EH (cell line): ENCODE measurements at regions not wholly inside any gene's neighbourhood (a gene's known extent, or its start where the extent isn't known, plus 50 kb on each side); places are given as distances from the start of the nearest gene placed in this dataset.
"Not testable (repeated sequence)": the region's sequence is repeated elsewhere in the genome, so short reads cannot be mapped to it uniquely, and the experiment has no call there.

Source experiments
- DNase-seq: peaks from one replicate; pipeline ENCODE4 v3.0.0-alpha.2; 2015; ENCODE audit warnings: low read depth

DNA sequence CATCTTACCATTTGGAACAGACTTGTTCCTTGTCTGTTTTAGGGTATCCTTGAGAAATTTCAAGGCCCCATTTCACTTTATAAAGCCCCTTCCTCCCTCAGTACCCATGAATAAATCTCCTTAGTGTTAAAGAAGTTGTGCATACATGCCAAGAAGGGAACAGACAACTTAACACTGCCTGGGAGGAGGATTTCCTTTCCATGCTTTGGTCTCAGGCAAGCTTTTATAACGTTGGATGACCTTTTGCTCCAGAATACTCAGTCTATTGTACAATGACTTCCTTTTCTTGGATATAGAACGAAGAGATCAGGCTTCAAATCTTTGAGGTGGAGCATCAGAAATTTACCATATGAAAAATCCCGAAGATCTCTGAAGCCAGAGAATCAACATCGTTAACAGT is 551.4 kb downstream of the PRKD1 start:
- no peak for DNase-seq

DNA sequence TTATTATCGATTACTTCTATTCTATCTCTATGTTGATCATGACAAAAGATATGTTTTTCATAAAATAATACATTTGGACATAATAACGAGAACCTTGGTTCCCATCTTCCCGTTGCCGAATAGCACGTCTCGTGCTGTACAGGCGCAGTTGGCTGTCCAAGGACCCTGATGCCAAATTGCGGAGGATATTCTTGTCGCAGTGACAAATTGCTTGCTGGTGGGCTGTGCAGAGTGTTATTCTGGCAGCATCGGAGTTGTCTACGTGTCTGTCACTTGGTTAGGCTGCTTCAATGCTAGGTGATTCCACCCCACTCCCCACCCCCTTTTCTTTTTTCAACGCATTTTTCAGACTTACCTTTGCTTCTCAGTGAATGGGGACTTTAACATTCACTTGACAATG is 546.8 kb downstream of the PRKD1 start:
- DNase-seq, result no peak

DNA sequence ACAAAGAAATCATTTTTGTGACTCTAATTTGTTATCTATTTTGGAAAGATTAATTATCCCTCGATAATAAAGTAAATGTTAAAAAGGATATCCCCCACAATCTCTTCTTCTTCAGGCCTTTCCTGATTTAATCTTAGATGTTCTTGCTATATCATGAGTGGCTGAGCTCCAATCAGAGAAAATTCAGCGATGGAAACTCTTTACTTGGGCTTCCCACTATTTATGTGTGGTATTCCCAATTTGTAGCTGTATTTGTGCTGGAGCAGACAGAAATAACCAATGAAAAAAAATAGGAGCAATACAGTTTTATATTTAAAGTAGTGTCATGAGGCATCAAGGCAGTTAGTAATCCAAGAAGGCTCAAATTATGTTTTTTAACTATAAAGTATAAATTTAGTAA is 539.1 kb downstream of the PRKD1 start:
- no peak for DNase-seq

DNA sequence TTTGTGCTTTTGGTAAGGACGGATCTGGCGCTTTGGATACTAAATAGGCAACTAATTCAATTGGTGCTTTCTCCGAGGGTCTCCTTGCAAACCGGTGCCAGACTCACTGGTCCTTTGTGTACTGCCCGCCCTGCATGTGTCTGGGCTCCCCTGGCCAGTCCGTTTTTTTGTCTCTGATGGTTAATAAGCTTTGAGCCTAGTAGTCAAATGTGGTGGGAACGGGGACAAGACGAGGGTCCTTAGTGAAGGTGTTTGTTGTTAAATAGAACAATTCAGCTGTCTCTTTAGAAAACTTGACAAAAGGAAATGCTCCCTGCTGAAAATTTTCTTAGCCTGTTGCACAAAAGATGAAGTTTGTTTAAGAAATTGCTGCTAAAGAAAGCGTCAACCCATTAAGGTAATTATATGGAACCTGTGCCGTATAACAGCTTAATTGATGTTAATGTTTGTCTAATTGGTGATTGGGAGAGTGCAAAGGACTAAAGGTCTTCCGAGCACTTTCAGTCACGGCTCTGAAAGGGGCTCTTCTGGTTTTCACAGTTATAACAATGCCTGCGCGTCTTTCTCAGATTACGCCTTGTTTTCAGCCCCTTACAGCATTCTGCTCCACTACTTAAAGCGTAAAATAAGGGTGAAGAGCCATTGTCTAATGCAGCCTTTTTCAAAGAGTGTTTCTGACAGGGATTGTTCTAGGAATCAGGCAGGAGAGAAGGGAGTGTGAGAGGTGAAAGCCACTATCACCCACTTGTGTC is 537.4 kb downstream of the PRKD1 start:
- DNase-seq, result no peak

DNA sequence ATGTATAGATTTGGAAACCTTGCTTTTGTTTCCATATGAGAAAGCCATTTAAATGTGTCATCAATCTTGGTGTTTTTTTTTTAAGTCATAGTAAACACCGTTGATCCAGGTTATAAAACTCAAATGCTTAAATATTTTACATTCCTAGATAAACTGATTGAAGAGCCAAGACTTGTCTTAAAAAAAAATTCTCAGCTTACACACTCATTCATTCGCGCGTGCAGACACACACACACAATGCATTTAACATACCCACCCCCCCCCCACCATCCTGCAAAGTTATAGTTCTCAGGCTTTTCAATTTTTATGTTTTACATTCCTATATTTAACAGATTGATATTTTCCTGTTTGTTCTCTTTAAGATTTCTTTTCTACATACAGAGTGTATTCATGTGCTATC is 536.4 kb downstream of the PRKD1 start:
- no peak for DNase-seq

DNA sequence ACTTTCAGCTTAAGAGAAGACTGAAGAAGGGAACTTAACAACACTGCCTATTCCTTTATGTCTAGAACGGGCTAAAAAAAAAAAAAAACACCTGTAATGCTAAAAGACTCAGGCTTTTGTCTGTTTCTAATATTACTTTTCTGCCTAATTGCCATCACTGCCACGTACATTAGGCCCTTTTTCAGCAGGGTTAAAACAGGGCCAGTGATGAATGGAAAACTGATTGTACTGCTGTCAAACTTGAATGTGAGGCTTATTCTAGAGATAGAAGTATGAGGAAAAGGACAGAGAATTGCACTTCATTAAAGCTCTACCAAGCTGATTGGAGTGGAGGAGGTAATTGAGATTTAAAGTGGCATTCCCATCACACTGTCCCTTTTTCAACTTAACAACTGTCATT is 535.8 kb downstream of the PRKD1 start:
- no peak for DNase-seq

DNA sequence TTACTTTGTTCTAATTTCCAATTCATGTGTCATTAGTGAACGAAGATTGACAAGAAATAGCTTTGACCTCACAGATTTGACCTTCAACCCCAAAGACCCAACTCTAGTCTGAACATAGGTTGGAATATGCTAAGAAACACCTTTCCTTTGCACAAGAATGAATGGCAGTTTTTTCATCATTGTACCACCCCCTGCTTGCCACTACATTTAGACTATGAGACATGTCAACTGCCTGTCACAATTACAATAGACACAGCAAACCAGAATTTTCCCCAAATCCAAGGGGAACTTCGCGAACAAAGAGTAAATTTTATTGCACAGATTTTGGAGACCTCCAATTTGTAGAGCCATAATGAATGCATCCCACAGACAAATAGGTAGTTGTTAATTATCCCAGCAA is 535.4 kb downstream of the PRKD1 start:
- DNase-seq, result no peak

DNA sequence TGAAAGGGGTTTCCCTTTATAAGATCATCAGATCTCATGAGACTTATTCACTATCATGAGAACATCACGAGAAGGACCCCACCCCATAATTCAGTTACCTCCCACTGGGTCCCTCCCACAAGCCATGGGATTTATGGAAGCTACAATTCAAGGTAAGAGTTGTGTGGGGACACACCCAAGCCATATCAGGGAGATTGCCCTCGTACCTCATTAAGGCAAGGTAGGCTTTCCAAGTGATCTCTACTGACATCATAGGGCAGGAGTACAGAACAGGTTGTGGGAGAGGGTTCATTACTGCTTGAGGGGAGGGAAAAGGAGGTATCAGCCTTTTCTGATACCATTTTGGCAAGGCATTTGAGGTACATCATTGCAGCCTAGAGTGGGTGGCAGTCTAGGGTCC is 524.6 kb downstream of the PRKD1 start:
- DNase-seq, result no peak

DNA sequence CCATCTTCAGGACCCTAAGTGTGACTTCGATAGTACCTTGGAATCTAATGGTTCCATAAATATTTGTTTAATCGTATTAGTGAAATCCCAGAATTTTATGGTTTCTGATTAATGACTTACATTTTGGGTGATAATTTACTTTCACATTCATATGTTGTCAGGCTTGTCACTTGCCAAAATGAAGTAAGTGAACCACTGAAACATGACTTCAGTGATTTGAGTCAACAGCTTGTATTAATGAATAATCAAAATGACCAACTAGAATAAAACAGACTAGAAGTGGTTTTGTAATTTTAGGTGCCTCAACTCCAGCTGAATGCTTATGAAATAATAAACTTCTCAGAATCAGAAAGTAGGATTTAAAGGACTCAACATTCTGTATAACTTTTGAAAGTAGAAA is 517.1 kb downstream of the PRKD1 start:
- no peak for DNase-seq

DNA sequence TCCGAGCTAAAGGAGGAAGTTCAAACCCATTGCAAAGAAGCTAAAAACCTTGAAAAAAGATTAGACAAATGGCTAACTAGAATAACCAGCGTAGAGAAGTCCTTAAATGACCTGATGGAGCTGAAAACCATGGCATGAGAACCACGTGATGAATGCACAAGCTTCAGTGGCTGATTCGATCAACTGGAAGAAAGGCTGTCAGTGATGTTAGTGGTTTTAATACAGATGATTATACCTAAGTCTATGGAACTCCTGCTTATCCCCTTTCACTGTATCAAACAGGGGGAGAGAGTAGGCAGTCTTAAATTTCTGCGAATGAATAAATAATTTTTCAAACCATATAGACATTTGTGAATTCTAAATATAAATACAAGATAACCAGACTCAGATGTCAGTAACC is 512.7 kb downstream of the PRKD1 start:
- not testable (repeated sequence) for DNase-seq

DNA sequence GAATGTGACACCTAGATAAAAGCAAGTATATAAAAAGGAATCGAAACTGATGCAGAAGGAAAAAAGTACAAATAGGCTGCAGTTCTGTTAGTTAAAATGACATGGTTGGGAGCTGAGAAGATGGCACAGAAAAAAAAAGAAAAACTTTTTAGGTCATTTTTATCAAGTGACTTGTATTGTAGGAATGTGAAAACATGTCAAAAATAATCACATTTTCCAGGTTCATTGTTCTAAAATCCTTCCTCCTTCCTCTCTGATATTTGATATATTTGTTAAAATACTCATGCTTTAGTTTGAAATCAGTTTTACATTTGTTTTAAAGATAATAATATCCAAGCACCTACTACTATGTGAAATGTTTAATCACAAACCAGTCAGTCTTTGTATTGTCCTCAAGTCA is 507.9 kb downstream of the PRKD1 start:
- DNase-seq, result no peak

DNA sequence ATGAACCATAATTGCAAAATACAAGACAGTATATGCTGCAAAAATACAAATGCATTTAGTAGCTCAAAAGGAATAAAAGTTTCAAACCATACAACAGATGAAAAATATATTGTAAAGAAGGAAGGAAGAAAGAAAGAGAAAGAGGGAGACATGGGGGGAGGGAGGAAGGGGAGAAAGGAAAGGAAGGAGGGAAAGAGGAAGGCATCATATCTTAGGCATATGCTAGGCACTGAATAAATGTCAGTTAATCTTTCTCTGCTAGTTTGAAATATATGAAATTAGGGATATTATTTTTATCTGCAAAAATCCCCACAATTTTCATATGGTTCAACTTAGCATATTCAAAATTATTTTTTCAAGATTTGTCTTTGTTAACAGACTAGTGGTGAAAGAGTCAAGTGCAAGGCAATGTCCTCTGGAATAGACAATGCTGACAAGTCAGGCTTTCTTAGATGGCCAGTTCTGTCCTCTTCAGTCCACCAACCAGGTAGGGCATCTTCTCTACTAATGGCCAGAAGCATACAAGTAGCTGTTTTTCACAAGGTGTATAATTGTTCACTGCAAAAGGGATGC is 506.4 kb downstream of the PRKD1 start:
- no peak for DNase-seq

DNA sequence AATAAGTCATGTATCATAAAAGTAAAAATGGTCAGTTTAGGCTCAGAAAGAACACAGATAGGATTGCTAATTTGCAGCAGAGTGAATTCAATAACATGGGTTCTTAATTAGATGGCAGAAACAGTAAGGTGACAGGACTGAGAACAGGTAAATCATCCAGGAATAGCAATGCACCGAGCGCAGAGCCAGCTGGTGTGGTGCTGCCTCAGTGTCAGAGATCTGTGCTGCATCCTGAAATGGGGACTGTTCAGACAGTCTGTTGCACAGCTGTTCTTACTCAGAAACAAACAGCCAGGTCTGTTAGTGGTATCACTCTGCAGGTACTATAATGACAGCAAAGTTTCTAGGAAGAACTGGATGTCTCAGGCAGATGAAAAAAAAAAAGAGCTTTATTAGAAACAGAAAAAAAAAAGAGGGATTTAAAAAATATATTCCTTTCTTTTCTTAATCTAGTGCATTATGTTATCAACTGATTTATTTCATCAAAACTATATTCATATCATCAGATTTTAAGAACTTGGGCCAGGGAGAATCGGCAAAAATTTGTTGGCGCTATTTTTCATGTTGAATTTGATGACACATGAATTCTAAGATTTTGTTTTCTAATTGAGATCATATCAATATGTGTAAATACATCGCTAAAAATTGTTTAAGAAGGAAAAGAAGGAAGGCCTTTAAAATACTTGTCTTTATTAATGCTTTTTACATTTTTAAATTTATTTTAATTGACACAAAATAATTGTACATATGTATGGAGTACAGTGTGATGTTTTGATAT is 501.8 kb downstream of the PRKD1 start:
- DNase-seq, result no peak

DNA sequence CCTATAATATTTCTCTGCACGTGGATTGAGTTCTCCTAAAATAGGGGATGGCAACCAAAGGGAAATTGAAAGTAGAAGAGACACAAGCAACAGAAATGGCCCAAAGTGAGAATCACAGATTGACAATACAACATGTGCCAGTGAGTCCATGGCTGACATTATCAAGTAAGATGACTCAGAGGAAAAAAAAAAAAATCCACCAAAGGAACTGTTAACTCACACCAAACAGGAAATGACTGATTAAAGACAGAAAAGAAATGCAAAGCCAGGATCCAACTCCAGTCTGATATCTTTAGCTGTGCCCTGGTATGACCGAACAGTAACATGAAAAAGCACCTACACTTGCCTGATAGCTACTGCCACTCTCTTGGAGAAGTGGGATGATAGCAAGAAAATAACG is 485.0 kb downstream of the PRKD1 start:
- peak; percentile 78 for DNase-seq

DNA sequence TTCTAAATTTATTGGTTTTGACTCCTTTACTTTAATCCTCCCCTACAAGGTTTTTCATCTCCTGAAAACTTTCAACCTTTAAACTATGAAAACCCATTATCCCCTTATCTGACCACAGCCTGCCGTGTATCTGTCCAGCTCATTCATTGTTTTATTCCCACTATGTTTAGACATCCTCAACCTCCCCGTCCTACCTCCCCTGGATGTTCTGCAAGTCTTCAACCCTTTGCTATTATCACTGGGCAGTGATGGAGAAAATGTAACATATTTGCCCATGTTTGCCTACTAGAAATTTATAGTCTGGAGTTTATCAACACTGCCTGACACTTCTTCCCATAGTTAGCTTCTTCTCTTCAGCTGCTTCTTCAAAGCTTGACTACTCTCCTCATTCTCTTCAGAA is 483.4 kb downstream of the PRKD1 start:
- DNase-seq, result no peak

DNA sequence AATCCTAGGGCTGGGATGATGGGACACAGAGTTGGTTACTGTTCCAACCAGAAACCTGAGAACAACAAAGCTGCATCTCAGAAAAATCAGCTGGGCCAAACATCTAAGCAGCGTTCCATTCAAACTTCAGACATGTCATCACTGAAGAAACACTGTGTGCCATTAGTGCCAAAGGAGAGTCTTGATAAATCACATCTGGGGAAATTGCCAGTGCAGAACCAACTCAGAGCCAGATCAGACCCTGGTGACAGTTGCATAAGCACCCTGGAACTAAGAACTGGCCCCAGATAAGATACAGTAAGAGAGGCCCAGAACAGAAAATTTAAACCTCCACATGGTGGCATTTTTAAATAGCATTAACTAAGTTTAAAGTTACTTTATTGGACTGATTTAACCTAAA is 482.8 kb downstream of the PRKD1 start:
- DNase-seq, result no peak

DNA sequence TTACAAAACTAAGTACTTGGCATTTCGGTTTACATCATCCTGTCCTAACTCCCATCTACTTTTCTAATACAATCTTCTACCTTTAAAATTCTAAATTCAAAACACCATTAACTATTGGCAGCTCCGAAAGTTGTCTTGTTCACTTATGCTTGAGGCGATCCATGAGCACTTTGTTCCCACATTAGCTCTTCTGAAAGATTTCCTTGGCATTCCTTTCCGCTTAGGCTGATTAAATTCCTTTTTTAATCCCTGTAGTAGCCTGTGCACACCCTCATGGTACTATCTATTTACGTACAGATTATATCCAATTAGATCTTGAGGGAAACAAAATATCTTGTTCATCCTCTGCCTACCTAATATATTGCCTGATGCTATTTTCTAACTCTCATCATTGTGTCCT is 480.7 kb downstream of the PRKD1 start:
- no peak for DNase-seq

DNA sequence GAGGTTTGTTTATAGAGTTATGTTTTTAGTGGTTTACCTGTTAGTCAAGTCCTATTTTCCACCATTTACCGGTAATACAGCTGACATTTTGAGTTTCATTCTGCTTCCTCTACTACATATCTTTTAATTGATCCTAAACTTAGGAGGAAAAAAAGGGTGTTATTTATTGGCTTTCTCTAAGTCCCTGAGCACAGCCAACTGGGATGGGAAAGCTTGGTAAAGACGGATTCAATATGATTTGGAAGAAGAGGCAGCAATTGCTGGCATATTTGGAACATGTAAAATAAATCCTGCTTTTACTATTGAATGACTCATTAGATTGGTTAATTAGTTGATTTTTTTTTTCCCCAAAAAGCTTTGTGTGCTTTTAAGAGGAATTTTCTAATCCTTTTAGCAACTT is 475.7 kb downstream of the PRKD1 start:
- DNase-seq, result peak; percentile 13

DNA sequence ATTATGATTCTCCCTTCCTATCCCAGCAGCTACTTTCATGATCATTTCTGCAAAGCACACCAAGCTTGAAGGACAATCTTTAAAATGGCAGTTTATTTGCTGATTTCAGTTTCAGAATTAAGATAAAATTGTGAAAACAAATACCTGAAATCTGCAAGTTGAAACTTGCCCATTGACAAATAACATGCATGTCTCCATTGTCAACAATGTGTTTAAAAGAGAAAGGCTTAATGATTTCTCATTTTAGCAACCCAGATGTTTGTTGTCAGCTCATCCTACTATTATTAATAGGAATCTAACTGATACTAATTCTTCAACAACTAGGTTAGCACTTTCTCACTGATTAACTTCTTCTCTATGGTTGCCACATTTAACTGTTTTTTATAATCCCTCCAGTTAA is 474.6 kb downstream of the PRKD1 start:
- no peak for DNase-seq

DNA sequence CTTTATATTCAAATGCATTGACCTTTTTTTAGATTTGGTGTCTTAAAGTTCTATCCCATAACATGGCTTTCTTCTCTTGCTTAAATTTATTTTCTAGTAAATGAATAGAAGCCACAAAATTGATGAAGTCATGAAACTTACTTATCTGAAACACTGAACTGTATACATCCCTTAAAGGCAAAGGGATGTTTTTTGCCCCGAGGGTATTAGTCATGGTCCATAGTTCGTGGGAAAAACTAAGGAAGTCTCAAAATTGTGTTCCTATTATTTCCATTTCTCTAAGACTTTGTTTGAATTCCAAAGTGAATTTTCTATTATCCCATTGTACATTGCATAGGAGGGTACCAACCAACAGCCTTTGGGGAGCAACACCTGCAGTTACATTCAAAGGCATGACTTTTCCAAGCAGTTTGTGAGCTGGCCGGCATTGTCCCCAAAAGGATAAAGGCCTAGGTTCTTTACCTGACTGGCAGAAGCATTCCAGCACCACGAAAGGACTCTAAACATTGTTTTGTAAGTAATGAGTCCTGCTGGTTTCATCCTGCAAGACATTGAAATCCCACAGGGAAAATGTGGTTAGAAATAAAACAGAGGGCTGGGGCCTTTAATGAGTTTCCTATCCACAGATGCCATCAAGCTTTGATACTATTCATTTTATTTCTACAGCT is 473.5 kb downstream of the PRKD1 start:
- DNase-seq, result peak; percentile 20

DNA sequence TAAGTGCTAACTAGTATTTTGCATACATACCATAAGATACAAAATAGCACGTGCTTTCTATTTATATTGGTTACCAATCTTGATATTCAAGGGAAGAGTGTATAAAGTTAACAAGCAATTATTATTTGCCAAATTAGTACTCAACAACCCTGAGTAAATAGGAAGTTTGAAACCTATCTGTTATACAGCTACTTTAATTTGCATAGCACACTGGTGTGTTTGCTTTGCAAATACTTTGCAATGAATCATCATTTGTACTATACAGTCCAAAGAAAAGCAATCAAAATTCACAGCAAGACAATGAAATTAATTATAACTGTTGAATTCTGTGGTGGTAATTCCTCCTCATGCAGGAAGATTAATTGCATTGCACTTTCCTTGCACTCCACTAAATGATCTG is 469.1 kb downstream of the PRKD1 start:
- peak; percentile 37 for DNase-seq

DNA sequence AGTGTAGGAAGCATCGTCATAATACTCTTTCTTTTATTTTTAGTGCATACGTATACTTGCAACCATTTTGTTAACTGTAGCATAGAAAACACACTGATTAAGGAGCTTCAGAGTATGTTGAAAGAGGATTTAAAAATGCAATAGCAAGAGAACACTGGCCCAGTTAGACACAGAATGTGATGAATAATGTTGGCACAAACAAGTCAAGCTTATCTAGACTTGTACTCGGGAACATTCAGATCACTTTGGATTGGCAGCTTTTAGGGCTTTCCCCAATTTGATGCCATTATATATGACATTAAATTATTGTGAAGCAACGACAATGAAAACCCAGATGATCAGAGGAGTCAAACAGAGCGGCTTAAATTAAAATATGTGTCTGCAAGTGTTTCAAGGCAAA is 468.1 kb downstream of the PRKD1 start:
- DNase-seq, result no peak
